GM18951 (cell line): ENCODE measurements at regions not wholly inside any gene's neighbourhood (a gene's known extent, or its start where the extent isn't known, plus 50 kb on each side); places are given as distances from the start of the nearest gene placed in this dataset.

ENCODE experiments used
- POLR2A ChIP-seq: IDR thresholded peaks from 4 replicates; pipeline ENCODE4 v1.6.1; 2011; ENCODE audit warnings: mild to moderate bottlenecking; ENCODE audit not compliant: insufficient read length, insufficient read depth; ENCODE audit errors: extremely low read depth
- in situ Hi-C: fragments of 300-500 bp; cut with MboI; formaldehyde crosslinking; loops from one replicate; pipeline ENCODE4 v1.12.0; 2022; ENCODE audit warnings: low sequenced_read_pairs, mixed read lengths, inconsistent platforms; ENCODE audit not compliant: unreplicated experiment

DNA sequence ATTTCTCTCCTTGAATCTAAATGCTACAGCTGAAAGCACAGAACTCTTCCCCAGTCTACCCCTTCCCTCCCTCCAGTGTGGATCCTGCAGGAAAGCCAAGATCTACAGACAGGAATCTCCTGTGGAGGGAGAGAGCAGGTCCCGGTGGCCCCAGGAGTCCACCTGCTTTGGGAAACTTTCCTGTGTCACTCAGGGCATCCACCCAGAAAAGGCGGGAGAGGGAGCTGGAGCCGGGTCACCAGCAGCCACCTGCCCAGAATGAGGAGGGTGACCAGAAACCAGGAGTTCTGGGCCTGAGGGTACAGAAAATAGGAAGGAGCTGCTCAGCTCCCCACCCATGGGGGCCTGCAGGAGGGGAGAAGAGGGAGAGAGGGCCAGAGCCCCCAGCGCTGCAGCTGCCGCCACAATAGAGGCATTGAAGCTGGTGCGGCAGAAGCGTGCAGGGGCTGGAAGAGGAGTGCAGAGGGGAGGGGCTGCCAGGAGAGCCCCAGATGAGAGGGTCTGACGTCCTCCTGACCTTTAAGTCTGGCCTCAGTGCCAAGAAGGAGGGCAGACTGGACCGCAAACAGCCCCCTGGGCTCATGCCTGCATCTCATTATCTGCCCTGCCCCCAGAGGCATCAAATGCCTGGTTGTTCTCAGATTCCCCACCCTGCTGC lies 56.3 kb upstream of the TMEM72 start:
- TF ChIP-seq POLR2A = no peak
- in situ Hi-C loops = loop anchor here (25.0 kb wide), 2 partner anchors 468 to 1193 kb away; partner anchors contain the start of gene CXCL12

DNA sequence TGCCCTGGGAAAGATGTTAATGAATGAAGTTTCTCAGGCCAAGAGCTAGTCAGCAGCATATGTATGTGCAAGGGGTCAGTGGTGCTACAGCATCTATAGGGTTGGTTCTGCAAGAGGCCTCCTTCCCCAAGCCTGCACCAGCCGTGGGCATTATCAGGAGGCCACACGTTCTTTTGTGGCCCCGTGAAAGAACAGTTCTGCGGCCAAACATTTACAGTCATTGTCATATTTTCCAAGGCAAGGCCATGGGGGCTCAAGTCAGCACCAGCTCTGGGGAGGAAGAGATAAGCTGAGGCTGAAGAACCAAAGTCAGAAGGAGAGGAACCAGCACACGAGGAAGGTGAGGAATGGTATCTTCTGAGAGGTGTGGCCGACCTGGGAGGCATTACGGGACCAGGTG lies 54.4 kb upstream of the TMEM72 start:
- no peak for TF ChIP-seq POLR2A
- in situ Hi-C loops = loop anchor here (25.0 kb wide), 2 partner anchors 469 to 1194 kb away; partner anchors contain the start of gene CXCL12

DNA sequence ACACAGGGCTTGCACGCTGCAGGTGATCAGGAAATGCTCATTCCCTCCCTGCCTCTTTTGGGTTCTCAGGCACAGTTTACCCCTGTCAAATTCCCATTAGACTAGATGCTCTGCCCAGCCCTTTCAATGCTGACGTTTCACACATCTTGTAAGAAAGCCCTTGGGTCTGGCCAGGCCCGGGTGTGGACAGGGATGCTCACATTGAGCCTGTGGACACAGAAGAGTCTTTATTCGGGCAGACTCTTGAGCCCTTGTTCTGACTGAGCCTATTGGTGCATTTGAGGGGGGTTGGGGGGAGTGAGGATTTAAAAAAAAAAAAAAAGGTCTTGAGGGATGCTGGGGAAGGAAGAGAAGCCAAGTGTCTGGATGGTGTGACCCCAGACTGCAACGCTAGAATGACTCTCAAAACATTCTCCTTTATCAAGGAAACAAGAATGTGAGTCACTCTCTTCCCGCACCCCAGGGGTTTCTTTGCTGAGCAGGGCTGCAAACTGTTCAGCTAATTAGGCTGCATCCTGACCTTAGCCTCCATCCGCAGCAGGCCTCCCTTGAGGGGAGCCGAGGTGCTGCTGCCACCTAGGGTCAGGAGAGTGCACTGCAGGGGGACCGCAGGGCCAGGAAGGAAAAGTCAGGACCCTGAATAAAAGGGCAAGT lies 53.6 kb upstream of the TMEM72 start:
- in situ Hi-C loops = loop anchor here (25.0 kb wide), 2 partner anchors 470 to 1195 kb away; partner anchors contain the start of gene CXCL12
- TF ChIP-seq POLR2A = no peak

DNA sequence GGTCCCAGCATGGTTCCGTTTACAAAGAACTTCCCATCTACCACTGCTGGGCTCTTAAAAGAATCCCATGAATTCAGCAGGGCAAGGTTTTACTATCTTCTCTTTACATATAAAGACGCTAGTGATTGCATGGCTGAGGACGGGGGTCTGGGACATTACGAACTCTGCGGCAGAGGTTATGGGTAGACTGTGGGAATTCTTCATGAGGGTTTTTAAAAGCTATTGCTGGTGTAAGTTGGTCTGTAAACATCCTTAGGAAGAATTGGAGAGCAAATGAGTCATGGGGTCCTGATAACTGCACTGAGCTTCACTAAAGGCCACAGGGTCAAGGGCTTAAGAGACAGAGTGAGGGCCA lies 53.1 kb upstream of the TMEM72 start:
- TF ChIP-seq POLR2A = no peak
- in situ Hi-C loops = loop anchor here (25.0 kb wide), 2 partner anchors 471 to 1196 kb away; partner anchors contain the start of gene CXCL12

DNA sequence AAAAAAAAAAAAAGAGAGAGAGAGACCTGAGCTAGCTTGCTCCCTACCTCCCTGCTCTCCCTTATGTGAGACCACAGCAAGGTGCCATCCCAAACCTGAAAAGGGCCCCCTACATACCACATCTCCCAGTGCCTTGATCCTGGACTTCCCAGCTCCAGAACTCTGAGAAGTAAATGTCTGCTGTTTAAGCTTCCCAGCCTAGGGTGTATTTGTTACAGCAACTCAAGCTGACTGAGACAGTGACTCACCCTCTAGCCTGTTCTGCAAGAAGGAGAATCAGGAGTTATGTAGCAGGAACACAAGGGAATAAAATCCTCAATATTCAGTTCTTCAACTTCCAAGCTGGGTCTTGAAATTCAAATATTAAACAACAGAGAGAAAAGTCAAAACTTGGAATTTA lies 52.1 kb upstream of the TMEM72 start:
- in situ Hi-C loops = loop anchor here (25.0 kb wide), 2 partner anchors 472 to 1197 kb away; partner anchors contain the start of gene CXCL12
- TF ChIP-seq POLR2A = no peak

DNA sequence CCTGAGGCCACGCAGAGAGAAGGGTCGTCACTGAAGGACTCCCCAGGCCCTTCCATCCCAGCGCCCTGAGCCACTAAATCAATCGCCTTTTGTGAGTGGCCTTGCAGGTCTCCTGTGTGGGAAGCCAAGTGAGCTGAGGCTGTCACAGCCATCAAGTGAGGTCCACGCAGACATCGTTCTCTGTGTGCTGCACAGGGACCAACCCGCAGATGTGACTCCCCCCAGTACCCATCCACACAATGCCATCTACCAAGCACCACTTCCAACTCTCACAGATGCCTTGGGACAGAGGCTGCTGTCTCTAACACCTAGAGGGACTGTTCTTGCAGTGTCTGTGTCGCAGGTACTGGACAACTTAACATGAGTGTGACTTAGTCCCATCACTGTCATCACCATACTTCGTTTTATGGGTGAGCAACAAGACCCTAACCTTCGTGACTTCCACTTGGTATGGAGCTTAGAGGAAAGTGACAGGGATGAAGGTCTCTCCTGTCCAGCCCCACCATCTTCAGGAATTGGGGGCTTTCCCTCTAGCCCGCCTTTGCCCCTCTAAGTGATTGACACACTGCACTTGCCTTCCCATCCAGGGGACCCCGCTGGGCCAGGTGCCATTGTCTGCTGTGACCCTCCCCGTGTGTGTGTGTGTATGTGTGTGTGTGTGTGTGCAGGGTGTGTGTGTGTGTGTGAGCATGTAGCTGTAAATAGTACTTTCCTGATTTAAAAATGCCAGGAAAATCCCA lies 51.4 kb upstream of the TMEM72 start:
- TF ChIP-seq POLR2A = no peak
- in situ Hi-C loops = loop anchor here (25.0 kb wide), 2 partner anchors 472 to 1197 kb away; partner anchors contain the start of gene CXCL12

DNA sequence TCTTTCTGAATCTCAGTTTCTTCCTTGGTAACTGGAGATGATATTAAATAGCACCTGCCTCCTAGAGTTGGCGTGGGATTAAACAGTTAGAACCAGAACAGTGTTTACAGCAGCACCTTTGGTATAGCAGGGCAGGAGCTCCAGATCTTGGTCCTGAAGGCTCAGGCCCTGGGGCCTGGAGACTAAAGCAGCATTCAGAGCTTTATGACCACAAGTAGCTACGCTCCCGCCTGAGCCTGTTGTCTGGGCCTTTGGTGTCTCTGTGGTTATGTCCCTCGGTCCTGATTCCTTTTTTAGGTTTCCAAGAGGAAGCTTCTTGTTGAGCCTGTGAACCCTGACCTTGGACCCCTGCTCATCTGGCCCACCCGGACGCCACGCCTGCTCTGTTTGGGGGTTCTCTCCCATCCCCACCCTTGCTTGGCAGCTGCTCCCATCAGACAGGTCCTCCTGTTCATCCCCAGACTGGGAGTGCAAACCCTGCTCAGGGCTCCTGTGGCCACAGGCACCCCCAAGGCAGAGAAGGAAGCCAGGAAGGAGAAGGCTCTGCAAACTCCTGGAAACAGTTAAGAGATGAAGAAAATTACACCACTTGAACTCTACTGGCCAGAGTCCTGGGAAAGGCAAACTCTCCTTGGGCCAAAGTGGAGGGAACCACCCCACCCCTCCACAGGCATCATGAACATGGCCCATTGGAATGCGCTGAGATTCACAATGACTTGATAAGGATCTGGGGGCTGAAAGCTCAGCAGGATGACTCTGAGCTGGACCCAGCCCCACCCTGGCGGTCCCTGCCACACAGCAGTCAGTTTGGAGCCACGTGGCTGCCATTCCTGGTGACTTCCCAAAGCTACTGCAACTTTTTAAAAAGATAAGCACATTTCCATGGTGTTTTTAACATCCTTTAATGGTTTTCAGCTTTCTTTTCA lies 50.1 kb upstream of the TMEM72 start:
- TF ChIP-seq POLR2A = no peak
- in situ Hi-C loops = loop anchor here (25.0 kb wide), 2 partner anchors 474 to 1199 kb away; partner anchors contain the start of gene CXCL12
